ENCODE measurements at regions not wholly inside any gene's neighbourhood (a gene's known extent, or its start where the extent isn't known, plus 50 kb on each side); places are given as distances from the start of the nearest gene placed in this dataset.

GRCh38 chr6:40166963-40167362, 232.7 kb upstream of the MOCS1 start:
- TF ChIP-seq, protein P1, sequence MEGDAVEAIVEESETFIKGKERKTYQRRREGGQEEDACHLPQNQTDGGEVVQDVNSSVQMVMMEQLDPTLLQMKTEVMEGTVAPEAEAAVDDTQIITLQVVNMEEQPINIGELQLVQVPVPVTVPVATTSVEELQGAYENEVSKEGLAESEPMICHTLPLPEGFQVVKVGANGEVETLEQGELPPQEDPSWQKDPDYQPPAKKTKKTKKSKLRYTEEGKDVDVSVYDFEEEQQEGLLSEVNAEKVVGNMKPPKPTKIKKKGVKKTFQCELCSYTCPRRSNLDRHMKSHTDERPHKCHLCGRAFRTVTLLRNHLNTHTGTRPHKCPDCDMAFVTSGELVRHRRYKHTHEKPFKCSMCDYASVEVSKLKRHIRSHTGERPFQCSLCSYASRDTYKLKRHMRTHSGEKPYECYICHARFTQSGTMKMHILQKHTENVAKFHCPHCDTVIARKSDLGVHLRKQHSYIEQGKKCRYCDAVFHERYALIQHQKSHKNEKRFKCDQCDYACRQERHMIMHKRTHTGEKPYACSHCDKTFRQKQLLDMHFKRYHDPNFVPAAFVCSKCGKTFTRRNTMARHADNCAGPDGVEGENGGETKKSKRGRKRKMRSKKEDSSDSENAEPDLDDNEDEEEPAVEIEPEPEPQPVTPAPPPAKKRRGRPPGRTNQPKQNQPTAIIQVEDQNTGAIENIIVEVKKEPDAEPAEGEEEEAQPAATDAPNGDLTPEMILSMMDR (IDR thresholded peaks at IDR 0.05): no peak
- intact Hi-C loops (cut with DNase I): no loop called here
- no peaks in the 10 kb centered on the region for H3K9me3 ChIP-seq
- DNase-seq (no peak), ATAC-seq (no peak)
- no peak overlapping the region for H3K4me3 ChIP-seq
- no peaks in the 10 kb centered on the region for H3K27me3 ChIP-seq
- H3K36me3 ChIP-seq: no peaks in the 10 kb centered on the region
- no peak overlapping the region for H3K27ac ChIP-seq
- H3K4me1 ChIP-seq: no peaks in the 10 kb centered on the region

GRCh38 chr6:40165036-40165709, 230.9 kb upstream of the MOCS1 start:
- no peak overlapping the region for H3K27ac ChIP-seq
- H3K4me3 ChIP-seq: no peak overlapping the region
- no peaks in the 10 kb centered on the region for H3K4me1 ChIP-seq
- no peaks in the 10 kb centered on the region for H3K9me3 ChIP-seq
- DNase-seq (no peak), ATAC-seq (no peak)
- intact Hi-C loops (cut with DNase I): no loop called here
- H3K36me3 ChIP-seq: no peaks in the 10 kb centered on the region
- no peaks in the 10 kb centered on the region for H3K27me3 ChIP-seq
- TF ChIP-seq, protein P1 (IDR thresholded peaks at IDR 0.05): no peak

- H3K9me3 ChIP-seq: no peaks in the 10 kb centered on the region
- TF ChIP-seq, protein P1 (IDR thresholded peaks at IDR 0.05): no peak
- no peak for DNase-seq
- intact Hi-C loops (cut with DNase I): no loop called here
- no peaks in the 10 kb centered on the region for H3K36me3 ChIP-seq
- H3K4me3 ChIP-seq: no peak overlapping the region
- no peaks in the 10 kb centered on the region for H3K4me1 ChIP-seq
- H3K27ac ChIP-seq: no peak overlapping the region
- no peak for ATAC-seq
- no peaks in the 10 kb centered on the region for H3K27me3 ChIP-seq
Measured at GRCh38 chr6:40164345-40164755, 230.1 kb upstream of the MOCS1 start.

GRCh38 chr6:40163924-40164323, 229.7 kb upstream of the MOCS1 start:
- H3K4me3 ChIP-seq: no peak overlapping the region
- no peaks in the 10 kb centered on the region for H3K9me3 ChIP-seq
- no peak overlapping the region for H3K27ac ChIP-seq
- no peaks in the 10 kb centered on the region for H3K4me1 ChIP-seq
- H3K36me3 ChIP-seq: no peaks in the 10 kb centered on the region
- intact Hi-C loops (cut with DNase I): no loop called here
- TF ChIP-seq, protein P1 (IDR thresholded peaks at IDR 0.05): no peak
- H3K27me3 ChIP-seq: no peaks in the 10 kb centered on the region
- ATAC-seq (no peak), DNase-seq (no peak)

GRCh38 chr6:40162074-40162473, 227.8 kb upstream of the MOCS1 start:
- ATAC-seq (peak; percentile 77), DNase-seq (no peak)
- H3K9me3 ChIP-seq: no peaks in the 10 kb centered on the region
- no peak overlapping the region for H3K27ac ChIP-seq
- H3K27me3 ChIP-seq: no peaks in the 10 kb centered on the region
- H3K4me1 ChIP-seq: no peaks in the 10 kb centered on the region
- H3K4me3 ChIP-seq: no peak overlapping the region
- intact Hi-C loops (cut with DNase I): no loop called here
- H3K36me3 ChIP-seq: no peaks in the 10 kb centered on the region
- TF ChIP-seq, protein P1 (IDR thresholded peaks at IDR 0.05): no peak
